ENCODE measurements at regions not wholly inside any gene's neighbourhood (a gene's known extent, or its start where the extent isn't known, plus 50 kb on each side); places are given as distances from the start of the nearest gene placed in this dataset.

DNA sequence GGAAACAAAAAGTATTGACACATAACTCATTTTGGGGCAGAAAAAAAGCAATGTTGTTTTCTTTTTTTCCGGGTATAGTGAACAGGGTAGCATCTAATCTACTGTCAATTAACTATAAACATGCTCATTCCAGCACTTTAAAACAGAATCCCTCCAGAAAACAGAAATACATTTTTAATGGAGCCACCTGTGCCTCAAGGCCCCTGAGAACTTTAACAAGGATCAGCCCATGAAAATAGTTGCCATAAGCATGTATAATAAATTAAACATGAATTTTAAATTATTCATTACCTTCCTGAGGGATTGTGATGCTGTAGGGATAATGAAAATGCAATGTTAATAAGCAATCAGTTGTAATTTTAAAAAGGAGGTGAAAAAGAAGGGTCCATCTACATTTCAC lies 101.4 kb upstream of the IVNS1ABP start:
- intact Hi-C loops (cut with micrococcal nuclease) = no loop called here
- ChIA-PET POLR2A (ENCODE audit: unreplicated experiment) (no interaction called here), CTCF (no interaction called here)
- H3K9me2 ChIP-seq (replicated peaks; ENCODE audit: low read length) = no peaks in the 10 kb centered on the region
- H3K79me2 ChIP-seq (ENCODE audit: low read length) = no peaks in the 10 kb centered on the region
- no TSS peak for BruUV-seq (replicated peaks)
- H3K4me2 ChIP-seq (ENCODE audit: low read length) = no peak overlapping the region
- H3F3A ChIP-seq (ENCODE audit: low read length, unreplicated experiment) = no peaks in the 10 kb centered on the region
- H3K27me3 ChIP-seq (ENCODE audit: low read length) = no peaks in the 10 kb centered on the region
- H3K9me3 ChIP-seq (ENCODE audit: low read length) = no peaks in the 10 kb centered on the region
- no peak overlapping the region for H3K9ac ChIP-seq (ENCODE audit: low read length)
- no peaks in the 10 kb centered on the region for H4K20me1 ChIP-seq (ENCODE audit: low read length)
- no peaks in the 10 kb centered on the region for H3K36me3 ChIP-seq (ENCODE audit: low read depth, low read length)
- ATAC-seq = no peak
- no peak for DNase-seq
- no peak overlapping the region for H2AFZ ChIP-seq (ENCODE audit: low read length)
- H3K4me3 ChIP-seq (ENCODE audit: low read length) = no peak overlapping the region
- no peaks in the 10 kb centered on the region for H3K4me1 ChIP-seq (ENCODE audit: insufficient read depth, low read length)
- H3K27ac ChIP-seq (ENCODE audit: low read length) = no peak overlapping the region
- TF ChIP-seq EZH2phosphoT487 (IDR thresholded peaks at IDR 0.05; ENCODE audit: borderline replicate concordance, low read length) = no peak
- TF ChIP-seq EZH2 (IDR thresholded peaks at IDR 0.05; ENCODE audit: low read length, unreplicated experiment) = no peak
- no peak for TF ChIP-seq CTCF (conservative IDR thresholded peaks at IDR 0.05; ENCODE audit: low read depth, low read length)

GRCh38 chr1:185412385-185413087 lies 95.5 kb upstream of the IVNS1ABP start:
- no peaks in the 10 kb centered on the region for H3K9me3 ChIP-seq (ENCODE audit: low read length)
- POLR2A ChIA-PET (ENCODE audit: unreplicated experiment) = no interaction called here
- DNase-seq (peak; percentile 2), ATAC-seq (no peak)
- H2AFZ ChIP-seq (ENCODE audit: low read length) = no peak overlapping the region
- no peaks in the 10 kb centered on the region for H3K36me3 ChIP-seq (ENCODE audit: low read depth, low read length)
- intact Hi-C loops (cut with micrococcal nuclease) = no loop called here
- H3K9me2 ChIP-seq (replicated peaks; ENCODE audit: low read length) = no peaks in the 10 kb centered on the region
- H3K79me2 ChIP-seq (ENCODE audit: low read length) = no peaks in the 10 kb centered on the region
- no peaks in the 10 kb centered on the region for H4K20me1 ChIP-seq (ENCODE audit: low read length)
- no peak overlapping the region for H3K27ac ChIP-seq (ENCODE audit: low read length)
- no peaks in the 10 kb centered on the region for H3K4me1 ChIP-seq (ENCODE audit: insufficient read depth, low read length)
- H3K4me2 ChIP-seq (ENCODE audit: low read length) = no peak overlapping the region
- H3K27me3 ChIP-seq (ENCODE audit: low read length) = no peaks in the 10 kb centered on the region
- no TSS peak for BruUV-seq (replicated peaks)
- H3K4me3 ChIP-seq (ENCODE audit: low read length) = no peak overlapping the region
- no peak overlapping the region for H3K9ac ChIP-seq (ENCODE audit: low read length)
- TF ChIP-seq EZH2 (IDR thresholded peaks at IDR 0.05; ENCODE audit: low read length, unreplicated experiment) (no peak), EZH2phosphoT487 (IDR thresholded peaks at IDR 0.05; ENCODE audit: borderline replicate concordance, low read length) (no peak), CTCF (conservative IDR thresholded peaks at IDR 0.05; ENCODE audit: low read depth, low read length) (no peak)
- H3F3A ChIP-seq (ENCODE audit: low read length, unreplicated experiment) = no peaks in the 10 kb centered on the region
- CTCF ChIA-PET = no interaction called here

DNA sequence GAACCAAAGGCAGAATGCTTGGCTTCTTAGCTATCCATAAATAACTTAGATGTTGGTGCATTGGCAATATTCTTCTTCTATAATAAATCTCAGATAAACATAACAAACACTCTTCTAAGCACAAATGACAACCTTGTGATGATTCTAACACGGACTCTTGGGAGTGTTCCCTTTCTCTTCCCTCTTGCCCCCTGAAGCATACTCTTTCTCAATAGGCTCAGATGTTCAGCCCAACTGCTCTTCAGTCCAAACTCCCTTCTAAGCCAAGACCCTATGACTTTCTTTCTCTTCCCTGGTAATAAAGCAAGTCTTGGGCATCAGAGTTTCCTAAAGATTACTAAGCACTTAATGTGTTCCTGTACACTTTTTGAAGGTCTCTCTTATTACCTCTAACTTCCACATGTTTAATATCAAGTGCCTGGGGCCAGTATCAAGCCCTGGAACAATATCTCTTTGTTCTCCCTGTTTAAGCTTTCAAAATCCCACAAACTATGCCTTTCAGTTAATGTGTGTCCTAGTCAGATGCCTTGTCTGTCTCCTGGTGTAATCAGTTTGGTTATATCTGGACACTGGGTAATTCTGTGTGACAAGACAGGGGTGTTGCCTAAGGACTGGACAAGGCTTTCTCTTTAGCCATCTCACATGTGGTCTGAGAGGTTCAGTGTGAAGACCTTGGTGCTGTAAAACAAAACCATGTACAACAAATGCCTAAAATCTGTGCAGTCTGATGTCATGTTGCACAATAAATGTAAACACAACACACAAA lies 92.9 kb upstream of the IVNS1ABP start:
- Histone ChIP-seq H2AFZ (ENCODE audit: low read length) (no peak overlapping the region), H3K9me3 (ENCODE audit: low read length) (no peaks in the 10 kb centered on the region), H3K79me2 (ENCODE audit: low read length) (no peaks in the 10 kb centered on the region), H3K4me1 (ENCODE audit: insufficient read depth, low read length) (no peaks in the 10 kb centered on the region), H3K27me3 (ENCODE audit: low read length) (no peaks in the 10 kb centered on the region), H3K9ac (ENCODE audit: low read length) (no peak overlapping the region), H4K20me1 (ENCODE audit: low read length) (no peaks in the 10 kb centered on the region), H3K27ac (ENCODE audit: low read length) (no peak overlapping the region), H3K4me3 (ENCODE audit: low read length) (no peak overlapping the region), H3K9me2 (replicated peaks; ENCODE audit: low read length) (no peaks in the 10 kb centered on the region), H3K4me2 (ENCODE audit: low read length) (no peak overlapping the region), H3F3A (ENCODE audit: low read length, unreplicated experiment) (no peaks in the 10 kb centered on the region), H3K36me3 (ENCODE audit: low read depth, low read length) (no peaks in the 10 kb centered on the region)
- DNase-seq = no peak
- BruUV-seq (replicated peaks) = no TSS peak
- POLR2A ChIA-PET (ENCODE audit: unreplicated experiment) = no interaction called here
- CTCF ChIA-PET = no interaction called here
- TF ChIP-seq EZH2 (IDR thresholded peaks at IDR 0.05; ENCODE audit: low read length, unreplicated experiment) (no peak), CTCF (conservative IDR thresholded peaks at IDR 0.05; ENCODE audit: low read depth, low read length) (no peak), EZH2phosphoT487 (IDR thresholded peaks at IDR 0.05; ENCODE audit: borderline replicate concordance, low read length) (no peak)
- intact Hi-C loops (cut with micrococcal nuclease) = no loop called here
- peak; percentile 18; the same call in 1 of the 2 replicates for ATAC-seq

All from PC-3 (cell line).